ENCODE measurements at regions not wholly inside any gene's neighbourhood (a gene's known extent, or its start where the extent isn't known, plus 50 kb on each side); places are given as distances from the start of the nearest gene placed in this dataset.

- no peak for DNase-seq (ENCODE audit: low read depth in 2 of 2)
Observed at GRCh38 chr11:8796941-8797340, 114.0 kb upstream of the AKIP1 start.

GRCh38 chr11:8799273-8799672 is 111.7 kb upstream of the AKIP1 start:
- no peak for DNase-seq (ENCODE audit: low read depth in 2 of 2)

GRCh38 chr11:8800520-8801110 is 110.4 kb upstream of the AKIP1 start:
- DNase-seq (ENCODE audit: low read depth in 2 of 2), result no peak

- DNase-seq (ENCODE audit: low read depth in 2 of 2), result no peak
Observed at GRCh38 chr11:8801121-8801520, 109.9 kb upstream of the AKIP1 start.

GRCh38 chr11:8802251-8802650 is 108.7 kb upstream of the AKIP1 start:
- DNase-seq (ENCODE audit: low read depth in 2 of 2), result no peak

GRCh38 chr11:8803973-8804372 is 107.0 kb upstream of the AKIP1 start:
- no peak for DNase-seq (ENCODE audit: low read depth in 2 of 2)

GRCh38 chr11:8805296-8805695 is 105.7 kb upstream of the AKIP1 start:
- no peak for DNase-seq (ENCODE audit: low read depth in 2 of 2)

GRCh38 chr11:8806974-8807373 is 104.0 kb upstream of the AKIP1 start:
- no peak for DNase-seq (ENCODE audit: low read depth in 2 of 2)

- no peak for DNase-seq (ENCODE audit: low read depth in 2 of 2)
Observed at GRCh38 chr11:8807544-8808225, 103.3 kb upstream of the AKIP1 start.

GRCh38 chr11:8808226-8808585 is 102.8 kb upstream of the AKIP1 start:
- no peak for DNase-seq (ENCODE audit: low read depth in 2 of 2)

- no peak for DNase-seq (ENCODE audit: low read depth in 2 of 2)
Observed at GRCh38 chr11:8809241-8809938, 101.6 kb upstream of the AKIP1 start.

- no peak for DNase-seq (ENCODE audit: low read depth in 2 of 2)
Observed at GRCh38 chr11:8809939-8810539, 101.0 kb upstream of the AKIP1 start.

- DNase-seq (ENCODE audit: low read depth in 2 of 2), result peak; percentile 49 to 71
Observed at GRCh38 chr11:8810540-8811301, 100.3 kb upstream of the AKIP1 start.

GRCh38 chr11:8811571-8811970 is 99.4 kb upstream of the AKIP1 start:
- DNase-seq (ENCODE audit: low read depth in 2 of 2), result no peak

- DNase-seq (ENCODE audit: low read depth in 2 of 2), result no peak
Observed at GRCh38 chr11:8812438-8812837, 98.6 kb upstream of the AKIP1 start.

- peak in 1 of 2 donors; percentile 82 for DNase-seq (ENCODE audit: low read depth in 2 of 2)
Observed at GRCh38 chr11:8813658-8814057, 97.3 kb upstream of the AKIP1 start.

- peak in 1 of 2 donors; percentile 28 for DNase-seq (ENCODE audit: low read depth in 2 of 2)
Observed at GRCh38 chr11:8814209-8814922, 96.6 kb upstream of the AKIP1 start.

GRCh38 chr11:8814923-8815240 is 96.1 kb upstream of the AKIP1 start:
- no peak for DNase-seq (ENCODE audit: low read depth in 2 of 2)

- DNase-seq (ENCODE audit: low read depth in 2 of 2), result no peak
Observed at GRCh38 chr11:8818421-8818820, 92.6 kb upstream of the AKIP1 start.

GRCh38 chr11:8820401-8820800 is 90.6 kb upstream of the AKIP1 start:
- DNase-seq (ENCODE audit: low read depth in 2 of 2), result no peak

GRCh38 chr11:8822469-8822868 is 88.5 kb upstream of the AKIP1 start:
- DNase-seq (ENCODE audit: low read depth in 2 of 2), result no peak
